CD4-positive, CD25-positive, alpha-beta regulatory T cell (primary cell): ENCODE measurements at regions not wholly inside any gene's neighbourhood (a gene's known extent, or its start where the extent isn't known, plus 50 kb on each side); places are given as distances from the start of the nearest gene placed in this dataset.

ENCODE experiments used
- ATAC-seq, 2 donors: fragments of 150-1000 bp; cut with Tn5 transposase; one replicate each; pipeline ENCODE4 v1.10.0; 2021; ENCODE audit warnings: low read depth in 2 of 2, moderate number of reproducible peaks in 2 of 2, moderate library complexity in 1 of 2
- DNase-seq, 3 donors: peaks; one replicate each; pipeline versions ENCODE4 v3.0.0 to v3.0.0-alpha.2; 2012 to 2022; ENCODE audit warnings: mixed read lengths in 1 of 3
- H3K27ac ChIP-seq: one replicate; pipeline ENCODE4 v1.7.0; 2013; ENCODE audit warnings: mild to moderate bottlenecking, low read length; ENCODE audit not compliant: insufficient read depth, poor library complexity, severe bottlenecking
- H3K27me3 ChIP-seq: one replicate; pipeline ENCODE4 v1.7.0; 2013; ENCODE audit warnings: low read length; ENCODE audit not compliant: control insufficient read depth, insufficient read depth
- H3K36me3 ChIP-seq: one replicate; pipeline ENCODE4 v1.7.0; 2013; ENCODE audit warnings: mild to moderate bottlenecking, low read length, moderate library complexity; ENCODE audit not compliant: control insufficient read depth, insufficient read depth
- H3K4me1 ChIP-seq: 2 replicates; pipeline ENCODE4 v1.7.0; 2013; ENCODE audit warnings: mild to moderate bottlenecking, low read length; ENCODE audit not compliant: insufficient read depth, control insufficient read depth, poor library complexity, severe bottlenecking
- H3K4me3 ChIP-seq: one replicate; pipeline ENCODE4 v1.7.0; 2013; ENCODE audit warnings: low read depth, mild to moderate bottlenecking, low read length, moderate library complexity
- H3K9me3 ChIP-seq, 2 experiments: 1 replicate in 1 of 2; 2 replicates in 1 of 2; pipeline ENCODE4 v1.7.0; 2013; ENCODE audit warnings: low read length in 2 of 2, mild to moderate bottlenecking in 1 of 2, moderate library complexity in 1 of 2; ENCODE audit not compliant: control insufficient read depth in 2 of 2
- H3K27ac Mint-ChIP-seq, 3 donors: one replicate each; pipeline ENCODE4 v1.8.0; 2020 to 2022; ENCODE audit warnings: mild to moderate bottlenecking in 3 of 3, mixed read lengths in 3 of 3, moderate library complexity in 2 of 3
- H3K27me3 Mint-ChIP-seq: one replicate; pipeline ENCODE4 v1.8.0; 2022; ENCODE audit warnings: mild to moderate bottlenecking, mixed read lengths
- H3K36me3 Mint-ChIP-seq: one replicate; pipeline ENCODE4 v1.8.0; 2020; ENCODE audit warnings: mixed read lengths
- H3K4me1 Mint-ChIP-seq, 4 donors: one replicate each; pipeline ENCODE4 v1.8.0; 2020 to 2022; ENCODE audit warnings: mixed read lengths in 4 of 4, mild to moderate bottlenecking in 1 of 4
- H3K4me3 Mint-ChIP-seq, 4 donors: one replicate each; pipeline ENCODE4 v1.8.0; 2020 to 2022; ENCODE audit warnings: mild to moderate bottlenecking in 4 of 4, mixed read lengths in 4 of 4, moderate library complexity in 3 of 4
- H3K9me3 Mint-ChIP-seq, 7 donors: one replicate each; pipeline ENCODE4 v1.8.0; 2020 to 2022; ENCODE audit warnings: mixed read lengths in 7 of 7, mild to moderate bottlenecking in 3 of 7, moderate library complexity in 2 of 7

DNA sequence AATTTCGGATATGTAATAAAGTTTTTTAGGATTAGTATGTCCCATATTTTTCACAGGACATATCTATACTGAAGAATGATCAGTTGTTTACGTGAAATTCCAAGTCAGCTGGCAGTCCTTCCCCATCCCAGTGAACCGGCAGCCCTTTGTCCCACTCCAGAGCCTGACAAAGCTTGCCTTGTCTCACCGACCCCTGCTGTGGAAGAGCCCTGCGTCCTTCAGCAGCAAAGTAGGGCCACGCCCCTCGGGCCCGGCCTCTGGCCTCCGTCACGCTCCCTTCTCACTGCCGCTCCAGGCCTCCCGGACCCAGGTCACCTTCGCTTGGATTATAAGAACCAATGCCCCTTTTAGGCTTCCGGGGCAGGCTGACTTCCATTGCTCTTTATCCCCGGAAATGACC, 89.8 kb upstream of the TGIF1 start:
- H3K9me3 Mint-ChIP-seq = peaks cover 0 to 7% (median 0%) of the 10 kb centered on the region in 7 donors
- H3K4me1 Mint-ChIP-seq = peaks cover 0 to 14% (median 9%) of the 10 kb centered on the region in 4 donors

DNA sequence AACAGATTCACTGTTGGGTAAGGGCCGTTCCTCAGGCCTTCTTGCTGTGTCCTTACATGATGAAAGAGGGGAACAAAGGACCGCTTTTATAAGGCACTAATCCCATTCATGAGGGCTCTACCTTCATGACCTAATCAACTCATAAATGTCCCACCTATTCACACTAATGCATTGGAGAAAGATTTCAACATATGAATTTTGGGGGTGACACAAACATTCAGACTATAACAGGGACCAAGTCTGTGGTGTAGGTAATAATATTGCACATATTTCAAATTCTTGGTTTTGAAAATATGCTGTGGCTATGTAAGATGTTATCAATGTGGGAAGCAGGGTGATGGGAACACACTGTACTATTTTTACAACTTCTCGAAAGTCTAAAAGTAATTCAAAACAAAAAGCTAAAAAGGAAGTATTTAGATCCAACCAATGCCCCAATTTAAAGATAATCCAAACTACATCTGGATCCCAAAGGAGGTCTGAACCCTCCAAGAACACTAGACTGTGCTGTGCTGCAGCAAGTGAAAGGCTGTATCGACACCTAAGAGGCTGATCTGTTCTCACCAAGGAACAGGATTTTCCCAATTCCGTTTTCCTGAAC, 82.4 kb upstream of the TGIF1 start:
- Histone ChIP-seq H3K9me3 (no peaks in the 10 kb centered on the region), H3K4me3 (no peak overlapping the region), H3K27ac (no peak overlapping the region), H3K4me1 (no peaks in the 10 kb centered on the region), H3K27me3 (no peaks in the 10 kb centered on the region), H3K36me3 (no peaks in the 10 kb centered on the region)
- Mint-ChIP-seq H3K27me3 (peaks cover 14% of the 10 kb centered on the region), H3K9me3 (peaks cover 0 to 4% (median 0%) of the 10 kb centered on the region in 7 donors), H3K4me3 (no peak overlapping the region), H3K4me1 (no peaks in the 10 kb centered on the region), H3K36me3 (no peaks in the 10 kb centered on the region), H3K27ac (no peak overlapping the region)
- no peak for ATAC-seq
- no peak for DNase-seq

More for the DNA sequence above, 89.8 kb upstream of the TGIF1 start:
- H3K27me3 Mint-ChIP-seq = peaks cover 13% of the 10 kb centered on the region
- H3K27ac ChIP-seq = no peak overlapping the region
- ATAC-seq (no peak), DNase-seq (no peak)
- H3K36me3 Mint-ChIP-seq = no peaks in the 10 kb centered on the region
- H3K4me3 Mint-ChIP-seq = no peak overlapping the region
- peaks cover 2% of the 10 kb centered on the region for H3K4me1 ChIP-seq
- H3K4me3 ChIP-seq = no peak overlapping the region
- H3K27ac Mint-ChIP-seq = no peak overlapping the region
- no peaks in the 10 kb centered on the region for H3K9me3 ChIP-seq
- H3K27me3 ChIP-seq = no peaks in the 10 kb centered on the region
- no peaks in the 10 kb centered on the region for H3K36me3 ChIP-seq

- Mint-ChIP-seq H3K27me3 (peaks cover 11% of the 10 kb centered on the region), H3K36me3 (no peaks in the 10 kb centered on the region), H3K9me3 (peaks cover 0 to 4% (median 0%) of the 10 kb centered on the region in 7 donors), H3K4me3 (no peak overlapping the region), H3K27ac (no peak overlapping the region), H3K4me1 (no peaks in the 10 kb centered on the region)
- ATAC-seq = no peak
- DNase-seq = no peak
- no peaks in the 10 kb centered on the region for H3K27me3 ChIP-seq
- H3K4me1 ChIP-seq = no peaks in the 10 kb centered on the region
- H3K4me3 ChIP-seq = no peak overlapping the region
- no peaks in the 10 kb centered on the region for H3K36me3 ChIP-seq
- no peaks in the 10 kb centered on the region for H3K9me3 ChIP-seq
- no peak overlapping the region for H3K27ac ChIP-seq
Observed at GRCh38 chr18:3368193-3368592, 81.8 kb upstream of the TGIF1 start.

GRCh38 chr18:3379685-3380084, 70.3 kb upstream of the TGIF1 start:
- Mint-ChIP-seq H3K4me1 (no peaks in the 10 kb centered on the region), H3K27ac (no peak overlapping the region)

DNA sequence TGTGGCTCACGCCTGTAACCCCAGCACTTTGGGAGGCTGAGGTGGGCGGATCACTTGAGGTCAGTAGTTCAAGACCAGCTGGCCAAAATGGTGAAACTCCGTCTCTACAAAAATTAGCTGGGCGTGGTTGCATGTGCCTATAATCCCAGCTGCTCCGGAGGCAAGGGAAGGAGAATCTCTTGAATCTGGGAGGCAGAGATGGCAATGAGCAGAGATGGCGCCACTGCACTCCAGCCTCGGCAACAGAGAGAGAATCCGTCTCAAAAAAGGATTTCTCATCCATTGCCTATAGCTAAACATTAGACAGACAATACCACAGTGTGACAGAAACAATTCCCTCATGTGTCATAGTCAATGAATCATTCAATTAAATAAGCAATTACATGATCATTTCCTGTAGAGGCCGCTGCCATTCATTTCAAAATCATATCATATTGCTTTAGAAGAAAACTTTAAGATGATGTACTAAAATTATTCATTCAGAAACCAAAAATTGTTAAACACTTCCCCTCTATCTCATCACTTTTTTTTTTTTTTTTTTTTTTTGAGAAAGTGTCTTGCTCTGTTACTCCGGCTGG, 69.5 kb upstream of the TGIF1 start:
- no peaks in the 10 kb centered on the region for H3K9me3 ChIP-seq
- H3K36me3 ChIP-seq = no peaks in the 10 kb centered on the region
- H3K9me3 Mint-ChIP-seq = no peaks in the 10 kb centered on the region
- H3K27ac Mint-ChIP-seq = no peak overlapping the region
- H3K27me3 Mint-ChIP-seq = peaks cover 7% of the 10 kb centered on the region
- no peaks in the 10 kb centered on the region for H3K36me3 Mint-ChIP-seq
- no peaks in the 10 kb centered on the region for H3K4me1 Mint-ChIP-seq
- no peak overlapping the region for H3K27ac ChIP-seq
- ATAC-seq (peak in 1 of 2 donors; percentile 42), DNase-seq (peak in 2 of 3 donors; percentile 40 to 46)
- no peaks in the 10 kb centered on the region for H3K27me3 ChIP-seq
- H3K4me3 ChIP-seq = no peak overlapping the region
- no peak overlapping the region for H3K4me3 Mint-ChIP-seq
- H3K4me1 ChIP-seq = no peaks in the 10 kb centered on the region

More at GRCh38 chr18:3379685-3380084, 70.3 kb upstream of the TGIF1 start:
- Mint-ChIP-seq H3K4me3 (no peak overlapping the region), H3K27me3 (peaks cover 7% of the 10 kb centered on the region), H3K36me3 (no peaks in the 10 kb centered on the region), H3K9me3 (no peaks in the 10 kb centered on the region)
- no peak for DNase-seq
- no peaks in the 10 kb centered on the region for H3K36me3 ChIP-seq
- H3K4me1 ChIP-seq = no peaks in the 10 kb centered on the region
- H3K4me3 ChIP-seq = no peak overlapping the region
- H3K27me3 ChIP-seq = no peaks in the 10 kb centered on the region
- no peaks in the 10 kb centered on the region for H3K9me3 ChIP-seq
- no peak overlapping the region for H3K27ac ChIP-seq
- no peak for ATAC-seq

DNA sequence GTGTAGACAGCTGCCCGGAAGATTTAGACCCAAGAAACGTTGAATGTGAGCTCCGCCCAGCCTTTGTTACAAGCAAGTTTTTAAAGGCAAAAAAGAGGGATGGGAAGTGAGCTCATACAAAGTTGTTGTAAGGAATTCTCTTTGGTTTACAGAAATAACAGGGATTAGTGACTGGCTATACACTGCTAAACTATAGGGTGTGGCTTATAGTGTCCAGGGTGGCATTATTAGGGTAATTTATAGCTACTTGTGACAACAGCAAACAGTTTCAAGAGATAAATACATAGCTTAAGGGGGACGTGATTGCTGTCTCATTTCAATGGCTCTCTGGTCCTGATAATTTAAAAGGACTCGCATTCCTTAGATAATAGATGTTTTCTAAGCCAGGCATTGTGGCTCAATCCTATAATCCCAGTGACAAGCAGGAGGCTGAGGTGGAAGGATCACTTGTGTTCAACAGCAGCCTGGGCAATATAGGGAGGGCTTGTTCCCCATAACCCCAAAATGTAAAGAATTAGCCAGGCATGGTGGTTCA, 66.5 kb upstream of the TGIF1 start:
- Histone ChIP-seq H3K36me3 (no peaks in the 10 kb centered on the region), H3K9me3 (no peaks in the 10 kb centered on the region), H3K4me3 (no peak overlapping the region), H3K27me3 (no peaks in the 10 kb centered on the region), H3K4me1 (no peaks in the 10 kb centered on the region), H3K27ac (no peak overlapping the region)
- Mint-ChIP-seq H3K4me1 (no peaks in the 10 kb centered on the region), H3K27ac (no peak overlapping the region), H3K9me3 (no peaks in the 10 kb centered on the region), H3K4me3 (no peak overlapping the region), H3K36me3 (no peaks in the 10 kb centered on the region), H3K27me3 (peaks cover 7% of the 10 kb centered on the region)
- ATAC-seq = no peak
- no peak for DNase-seq

DNA sequence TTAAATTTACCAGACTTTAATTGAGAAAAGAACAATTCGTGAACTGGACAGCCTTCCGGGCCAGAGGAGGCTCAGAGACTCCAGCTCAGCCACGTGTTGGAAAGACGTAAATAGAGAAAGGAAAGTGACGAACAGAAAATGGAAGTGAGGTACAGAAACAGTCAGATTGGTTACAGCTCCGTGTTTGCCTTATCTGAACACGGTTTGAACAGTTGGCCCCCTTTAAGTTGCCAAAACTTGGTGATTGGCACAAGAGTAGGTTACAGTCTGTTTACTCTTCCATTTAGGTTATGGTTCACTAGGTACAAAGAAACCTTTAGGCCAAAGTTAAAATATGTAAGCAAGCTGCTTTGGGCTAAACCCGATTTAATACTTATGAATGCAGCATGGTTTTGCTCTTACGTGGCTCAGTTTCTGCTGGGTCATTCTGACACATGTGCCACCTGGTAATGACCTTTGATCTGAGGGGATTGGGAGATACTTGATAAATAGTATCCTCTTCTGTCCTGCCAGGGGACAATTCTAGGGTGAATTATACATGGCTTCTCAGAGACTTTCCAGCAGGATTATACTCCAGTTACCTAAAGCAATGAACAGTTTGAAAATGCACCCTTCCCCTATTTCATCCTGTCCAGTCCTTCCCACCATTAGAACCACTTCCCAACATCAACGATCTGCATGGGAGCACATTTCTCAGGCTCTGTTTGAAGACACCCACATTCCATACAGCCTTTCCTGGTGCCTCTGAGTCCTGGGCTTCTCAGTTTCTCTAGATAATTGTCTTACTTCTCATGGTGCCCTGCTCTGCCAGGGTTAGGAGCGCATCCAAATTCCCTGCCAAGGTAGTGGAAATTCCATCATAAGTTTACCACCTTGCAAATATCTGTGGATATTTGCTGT, 65.1 kb upstream of the TGIF1 start:
- H3K4me1 Mint-ChIP-seq = no peaks in the 10 kb centered on the region
- Histone ChIP-seq H3K27ac (no peak overlapping the region), H3K27me3 (no peaks in the 10 kb centered on the region), H3K9me3 (no peaks in the 10 kb centered on the region), H3K36me3 (no peaks in the 10 kb centered on the region), H3K4me1 (no peaks in the 10 kb centered on the region), H3K4me3 (no peak overlapping the region)
- H3K9me3 Mint-ChIP-seq = peaks cover 0 to 2% (median 0%) of the 10 kb centered on the region in 7 donors
- no peak for ATAC-seq
- H3K27me3 Mint-ChIP-seq = peaks cover 7% of the 10 kb centered on the region
- no peaks in the 10 kb centered on the region for H3K36me3 Mint-ChIP-seq
- H3K27ac Mint-ChIP-seq = no peak overlapping the region
- H3K4me3 Mint-ChIP-seq = peak overlapping the region in 1 of 4 donors; percentile 47
- no peak for DNase-seq
